Mesendoderm (in vitro differentiated cells): ENCODE measurements at regions not wholly inside any gene's neighbourhood (a gene's known extent, or its start where the extent isn't known, plus 50 kb on each side); places are given as distances from the start of the nearest gene placed in this dataset.
"Not testable (repeated sequence)": the region's sequence is repeated elsewhere in the genome, so short reads cannot be mapped to it uniquely, and the experiment has no call there.

Experiments used
- DNase-seq: peaks from one replicate; pipeline ENCODE4 v3.0.0; 2013
- H2AK5ac ChIP-seq: 2 replicates; pipeline ENCODE4 v1.6.1; 2013; ENCODE audit warnings: low read length, inconsistent platforms
- H2BK120ac ChIP-seq: 2 replicates; pipeline ENCODE4 v1.6.1; 2013; ENCODE audit warnings: low read depth, mild to moderate bottlenecking, low read length, moderate library complexity, mixed read lengths
- H2BK15ac ChIP-seq: replicated peaks from 2 replicates; pipeline ENCODE4 v1.6.1; 2013; ENCODE audit warnings: low read depth, mild to moderate bottlenecking, moderate library complexity
- H2BK5ac ChIP-seq: 2 replicates; pipeline ENCODE4 v1.6.1; 2013; ENCODE audit warnings: low read length, inconsistent platforms
- H3K18ac ChIP-seq: 2 replicates; pipeline ENCODE4 v1.6.1; 2013; ENCODE audit warnings: mild to moderate bottlenecking, low read length, mixed read lengths
- H3K23ac ChIP-seq: one replicate; pipeline ENCODE4 v1.6.1; 2013; ENCODE audit warnings: low read length
- H3K27ac ChIP-seq: 2 replicates; pipeline ENCODE4 v1.5.1; 2013; ENCODE audit warnings: low read depth, mild to moderate bottlenecking, inconsistent platforms, low read length, moderate library complexity
- H3K27me3 ChIP-seq: 2 replicates; pipeline ENCODE4 v1.6.1; 2013; ENCODE audit warnings: low read length, control low read depth, mild to moderate bottlenecking, inconsistent platforms; ENCODE audit not compliant: insufficient read depth, poor library complexity
- H3K36me3 ChIP-seq: 2 replicates; pipeline ENCODE4 v1.6.1; 2013; ENCODE audit warnings: low read length, inconsistent platforms; ENCODE audit not compliant: control insufficient read depth, insufficient read depth
- H3K4ac ChIP-seq: one replicate; pipeline ENCODE4 v1.6.1; 2013; ENCODE audit warnings: low read depth, mild to moderate bottlenecking, low read length, moderate library complexity
- H3K4me1 ChIP-seq: 2 replicates; pipeline ENCODE4 v1.6.1; 2013; ENCODE audit warnings: low read depth, low read length, inconsistent platforms; ENCODE audit not compliant: control insufficient read depth
- H3K4me2 ChIP-seq: 2 replicates; pipeline ENCODE4 v1.6.1; 2013; ENCODE audit warnings: low read length
- H3K4me3 ChIP-seq: 2 replicates; pipeline ENCODE4 v1.5.1; 2013; ENCODE audit warnings: mild to moderate bottlenecking, low read length
- H3K56ac ChIP-seq: one replicate; pipeline ENCODE4 v1.6.1; 2013; ENCODE audit warnings: low read length
- H3K79me1 ChIP-seq: 2 replicates; pipeline ENCODE4 v1.6.1; 2013; ENCODE audit warnings: low read length, inconsistent platforms
- H3K79me2 ChIP-seq: 2 replicates; pipeline ENCODE4 v1.6.1; 2013; ENCODE audit warnings: mild to moderate bottlenecking, low read length; ENCODE audit not compliant: control insufficient read depth, insufficient read depth
- H3K9ac ChIP-seq: 2 replicates; pipeline ENCODE4 v1.6.1; 2013; ENCODE audit warnings: low read length, inconsistent platforms
- H4K5ac ChIP-seq: one replicate; pipeline ENCODE4 v1.6.1; 2013; ENCODE audit warnings: low read length
- H4K8ac ChIP-seq: one replicate; pipeline ENCODE4 v1.6.1; 2013; ENCODE audit warnings: low read depth, mild to moderate bottlenecking, control low read depth, low read length, moderate library complexity
- WGBS: extraction: QIAGEN DNeasy Blood & Tissue Kit; methylation state at CpG from one replicate; pipeline ENCODE4 v1.1.7; 2013; ENCODE audit warnings: low lambda C conversion rate, missing lambda C conversion rate; ENCODE audit not compliant: insufficient coverage; ENCODE audit errors: extremely low coverage; 5-methylcytosine and 5-hydroxymethylcytosine counted together

GRCh38 chr2:122038816-122039215 lies 283.4 kb downstream of the TSN start:
- not testable (repeated sequence) for DNase-seq, H3K9ac ChIP-seq, H3K27me3 ChIP-seq, H3K4me1 ChIP-seq, H3K79me2 ChIP-seq, H3K4ac ChIP-seq, H3K4me3 ChIP-seq, H3K27ac ChIP-seq, H3K4me2 ChIP-seq, H4K5ac ChIP-seq, H3K18ac ChIP-seq, H2BK5ac ChIP-seq, H2AK5ac ChIP-seq, H3K36me3 ChIP-seq, H3K56ac ChIP-seq, H4K8ac ChIP-seq, H2BK120ac ChIP-seq, H3K79me1 ChIP-seq, H2BK15ac ChIP-seq, H3K23ac ChIP-seq
- no CpG with 5 or more reads among the region's 4 CpGs for WGBS

DNA sequence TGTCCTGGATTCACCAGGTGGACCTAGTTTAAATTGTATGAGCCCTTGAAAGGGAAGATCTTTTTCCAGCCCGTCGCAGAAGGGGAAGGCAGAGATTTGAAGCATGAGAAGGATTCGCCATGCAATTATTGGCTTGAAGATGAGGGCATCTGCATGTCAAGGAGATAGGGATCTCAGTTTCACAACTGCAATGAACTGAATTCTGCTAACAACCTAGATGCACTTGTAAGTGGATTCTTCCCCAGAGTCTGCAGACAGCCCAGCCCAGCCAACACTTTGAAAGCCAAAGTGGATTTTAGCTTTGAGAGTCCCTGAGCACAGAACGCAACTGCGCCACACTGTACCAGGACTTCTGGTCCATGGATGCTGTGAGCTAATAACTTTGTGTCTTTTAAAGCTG lies 286.0 kb downstream of the TSN start:
- Histone ChIP-seq H3K18ac (no peak overlapping the region), H3K56ac (no peak overlapping the region), H3K4me2 (no peak overlapping the region), H4K8ac (no peak overlapping the region), H2AK5ac (no peak overlapping the region), H3K9ac (no peak overlapping the region), H2BK15ac (no peak overlapping the region), H3K36me3 (no peaks in the 10 kb centered on the region), H2BK5ac (no peak overlapping the region), H4K5ac (no peak overlapping the region), H3K27ac (no peak overlapping the region), H2BK120ac (no peak overlapping the region), H3K23ac (no peak overlapping the region), H3K27me3 (no peaks in the 10 kb centered on the region), H3K4me1 (no peaks in the 10 kb centered on the region), H3K79me2 (no peaks in the 10 kb centered on the region), H3K4ac (no peak overlapping the region), H3K4me3 (no peak overlapping the region), H3K79me1 (no peaks in the 10 kb centered on the region)
- no CpG with 5 or more reads among the region's 5 CpGs for WGBS
- no peak for DNase-seq

- not testable (repeated sequence) for H4K8ac ChIP-seq, H3K27me3 ChIP-seq, H2BK120ac ChIP-seq, H3K23ac ChIP-seq, H3K9ac ChIP-seq, H3K56ac ChIP-seq, H3K4me2 ChIP-seq, H3K79me2 ChIP-seq, H2BK5ac ChIP-seq, H2AK5ac ChIP-seq, H3K79me1 ChIP-seq, H3K18ac ChIP-seq, H3K4me3 ChIP-seq, H3K4ac ChIP-seq, H3K36me3 ChIP-seq, DNase-seq, H2BK15ac ChIP-seq, H4K5ac ChIP-seq, H3K4me1 ChIP-seq, H3K27ac ChIP-seq
- no CpG with 5 or more reads among the region's 20 CpGs for WGBS
Measured at GRCh38 chr2:122051659-122052058, 296.2 kb downstream of the TSN start.

- H3K9ac ChIP-seq, result no peak overlapping the region
- H2BK15ac ChIP-seq, result no peak overlapping the region
- no peaks in the 10 kb centered on the region for H3K79me1 ChIP-seq
- H3K4me3 ChIP-seq, result no peak overlapping the region
- no CpG with 5 or more reads among the region's 4 CpGs for WGBS
- H3K27ac ChIP-seq, result no peak overlapping the region
- no peak overlapping the region for H3K4me2 ChIP-seq
- H3K36me3 ChIP-seq, result no peaks in the 10 kb centered on the region
- H3K27me3 ChIP-seq, result no peaks in the 10 kb centered on the region
- H3K4me1 ChIP-seq, result peaks cover 5% of the 10 kb centered on the region
- no peak overlapping the region for H2BK5ac ChIP-seq
- H3K18ac ChIP-seq, result peak overlapping the region; percentile 66
- H3K4ac ChIP-seq, result no peak overlapping the region
- no peak overlapping the region for H3K56ac ChIP-seq
- H2AK5ac ChIP-seq, result no peak overlapping the region
- no peak overlapping the region for H4K5ac ChIP-seq
- no peak overlapping the region for H2BK120ac ChIP-seq
- H3K79me2 ChIP-seq, result no peaks in the 10 kb centered on the region
- peak; percentile 65 for DNase-seq
- H3K23ac ChIP-seq, result no peak overlapping the region
- H4K8ac ChIP-seq, result no peak overlapping the region
Measured at GRCh38 chr2:122055521-122055931, 300.1 kb downstream of the TSN start.

DNA sequence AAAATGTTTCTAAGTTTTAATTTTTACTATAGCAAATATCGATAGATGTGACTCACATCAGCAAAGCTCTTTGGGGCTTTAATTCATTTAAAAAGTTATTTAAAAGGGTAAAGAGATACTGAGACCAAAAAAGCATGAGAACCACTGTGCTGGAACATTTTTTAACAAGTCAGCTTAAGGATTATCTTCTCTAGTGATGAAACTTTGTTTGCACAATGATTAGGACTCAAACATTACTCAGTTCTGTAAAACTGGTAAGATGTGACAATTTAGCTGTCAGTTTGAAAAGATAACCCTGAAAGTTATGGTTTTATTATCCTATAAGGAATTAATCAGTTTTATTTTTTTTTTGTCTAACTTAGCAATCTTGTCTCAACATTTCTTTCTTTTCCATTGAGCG lies 301.4 kb downstream of the TSN start:
- no peak for DNase-seq
- Histone ChIP-seq H3K4ac (no peak overlapping the region), H2BK15ac (no peak overlapping the region), H3K36me3 (no peaks in the 10 kb centered on the region), H2AK5ac (no peak overlapping the region), H4K5ac (no peak overlapping the region), H2BK5ac (no peak overlapping the region), H3K4me3 (no peak overlapping the region), H3K27me3 (no peaks in the 10 kb centered on the region), H3K18ac (no peak overlapping the region), H3K79me2 (no peaks in the 10 kb centered on the region), H3K27ac (no peak overlapping the region), H3K4me1 (peaks cover 5% of the 10 kb centered on the region), H3K79me1 (no peaks in the 10 kb centered on the region), H3K56ac (no peak overlapping the region), H2BK120ac (no peak overlapping the region), H3K23ac (no peak overlapping the region), H3K9ac (no peak overlapping the region), H3K4me2 (no peak overlapping the region), H4K8ac (no peak overlapping the region)
- no CpG with 5 or more reads among the region's 2 CpGs for WGBS

DNA sequence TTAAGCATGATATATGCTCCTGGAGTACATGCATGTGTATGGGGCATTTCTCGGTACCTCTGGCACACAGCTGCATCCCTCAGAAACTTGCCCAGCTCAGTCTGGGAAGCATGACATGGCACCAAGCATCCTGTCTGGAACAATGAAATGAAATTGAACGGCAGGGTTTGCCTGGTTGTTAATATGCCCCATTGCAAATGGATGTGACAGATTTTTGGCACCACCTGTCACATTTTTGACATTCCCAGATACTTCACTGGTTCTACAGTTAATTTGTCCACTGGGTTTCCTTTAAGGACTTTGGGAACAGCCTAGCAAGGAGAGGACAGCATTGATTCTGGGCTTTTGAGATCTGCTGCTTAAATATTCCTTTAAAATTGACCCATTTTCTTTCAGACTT lies 305.8 kb downstream of the TSN start:
- no CpG with 5 or more reads among the region's 2 CpGs for WGBS

More for the DNA sequence above, 305.8 kb downstream of the TSN start:
- H4K8ac ChIP-seq, result no peak overlapping the region
- H3K4ac ChIP-seq, result no peak overlapping the region
- H2BK120ac ChIP-seq, result no peak overlapping the region
- H3K4me2 ChIP-seq, result no peak overlapping the region
- H3K27ac ChIP-seq, result no peak overlapping the region
- H2AK5ac ChIP-seq, result no peak overlapping the region
- peaks cover 7% of the 10 kb centered on the region for H3K4me1 ChIP-seq
- H2BK5ac ChIP-seq, result no peak overlapping the region
- no peak overlapping the region for H2BK15ac ChIP-seq
- H3K56ac ChIP-seq, result no peak overlapping the region
- H3K4me3 ChIP-seq, result no peak overlapping the region
- H3K18ac ChIP-seq, result no peak overlapping the region
- H3K27me3 ChIP-seq, result no peaks in the 10 kb centered on the region
- no peak overlapping the region for H3K23ac ChIP-seq
- no peaks in the 10 kb centered on the region for H3K79me1 ChIP-seq
- DNase-seq, result peak; percentile 28
- H3K9ac ChIP-seq, result no peak overlapping the region
- no peaks in the 10 kb centered on the region for H3K79me2 ChIP-seq
- no peak overlapping the region for H4K5ac ChIP-seq
- no peaks in the 10 kb centered on the region for H3K36me3 ChIP-seq
